Caco-2 (cell line): ENCODE measurements at regions not wholly inside any gene's neighbourhood (a gene's known extent, or its start where the extent isn't known, plus 50 kb on each side); places are given as distances from the start of the nearest gene placed in this dataset.

ENCODE experiments used
- BruUV-seq: library from RNA; stranded (reverse); fragments of 400-500 nt; replicated peaks from 2 replicates; lab custom pipeline; 2021; lab: Mats Ljungman, UMichigan
- CTCF ChIA-PET: fragments of 300-600 bp; sonication (Branson Sonifier 250); formaldehyde crosslinking; loops from one replicate; lab custom pipeline; 2022; ENCODE audit warnings: antibody characterized with exemption; lab: Charles Lee
- POLR2A ChIA-PET: fragments of 300-600 bp; sonication (Branson Sonifier 250); formaldehyde crosslinking; loops from one replicate; lab custom pipeline; 2022; ENCODE audit warnings: antibody characterized with exemption; lab: Charles Lee
- DNase-seq, 2 experiments: peaks; one replicate each; pipeline versions ENCODE4 v3.0.0 to v3.0.0-alpha.2; 2020 to 2022
- H3K27me3 ChIP-seq: replicated peaks from 2 replicates; pipeline ENCODE4 v1.6.0; 2011; ENCODE audit warnings: low read length; ENCODE audit not compliant: control insufficient read depth, insufficient read depth
- H3K36me3 ChIP-seq: 2 replicates; pipeline ENCODE4 v1.5.1; 2011; ENCODE audit warnings: low read length; ENCODE audit not compliant: control insufficient read depth, insufficient read depth
- H3K4me1 ChIP-seq: fragments of 250-450 bp; sonication (Bioruptor Pico); 2 replicates; pipeline ENCODE4 v1.5.1; 2020; ENCODE audit warnings: mild to moderate bottlenecking
- H3K4me3 ChIP-seq: 2 replicates; pipeline ENCODE4 v1.5.1; 2011; ENCODE audit warnings: low read depth, mild to moderate bottlenecking, control low read depth, low read length
- H3K9me3 ChIP-seq: fragments of 250-450 bp; sonication (Bioruptor Pico); 2 replicates; pipeline ENCODE4 v1.5.1; 2020; ENCODE audit warnings: mild to moderate bottlenecking, moderate library complexity
- H3K27ac Mint-ChIP-seq: one replicate; pipeline ENCODE4 v1.8.0; 2022; ENCODE audit warnings: mixed read lengths; ENCODE audit not compliant: unreplicated experiment
- H3K27me3 Mint-ChIP-seq: one replicate; pipeline ENCODE4 v1.8.0; 2022; ENCODE audit warnings: mixed read lengths; ENCODE audit not compliant: insufficient read depth, unreplicated experiment
- H3K36me3 Mint-ChIP-seq: one replicate; pipeline ENCODE4 v1.8.0; 2022; ENCODE audit warnings: mild to moderate bottlenecking, mixed read lengths; ENCODE audit not compliant: insufficient read depth, unreplicated experiment
- H3K4me1 Mint-ChIP-seq: one replicate; pipeline ENCODE4 v1.8.0; 2022; ENCODE audit warnings: low read depth, mixed read lengths; ENCODE audit not compliant: unreplicated experiment
- H3K4me3 Mint-ChIP-seq: one replicate; pipeline ENCODE4 v1.8.0; 2022; ENCODE audit warnings: mild to moderate bottlenecking, moderate library complexity, mixed read lengths; ENCODE audit not compliant: unreplicated experiment
- H3K9me3 Mint-ChIP-seq: one replicate; pipeline ENCODE4 v1.8.0; 2022; ENCODE audit warnings: mixed read lengths; ENCODE audit not compliant: unreplicated experiment
- CTCF ChIP-seq, 2 experiments: fragments of 200-600 bp in 1 of 2; IDR thresholded peaks; 1 replicate in 1 of 2; 2 replicates in 1 of 2; pipeline versions ENCODE4 v1.5.1 to v1.8.0; 2011 to 2022; ENCODE audit warnings: antibody characterized with exemption in 1 of 2, control low read depth in 1 of 2, inconsistent platforms in 1 of 2, low read depth in 1 of 2, low read length in 1 of 2, mild to moderate bottlenecking in 1 of 2, moderate library complexity in 1 of 2; ENCODE audit not compliant: insufficient read depth in 1 of 2, severe bottlenecking in 1 of 2, unreplicated experiment in 1 of 2
- intact Hi-C: fragments of 100-400 bp; cut with micrococcal nuclease; formaldehyde crosslinking; loops from one replicate; pipeline ENCODE4 v1.10.0; 2022; ENCODE audit not compliant: unreplicated experiment

GRCh38 chr11:110832080-110832479 is 119.8 kb upstream of the ARHGAP20 start:
- H3K4me3 ChIP-seq, result no peak overlapping the region
- POLR2A ChIA-PET, result no interaction called here
- intact Hi-C loops, result no loop called here

GRCh38 chr11:110830747-110831146 is 118.5 kb upstream of the ARHGAP20 start:
- Histone ChIP-seq H3K4me1 (no peaks in the 10 kb centered on the region), H3K27me3 (no peaks in the 10 kb centered on the region; the same call in 1 of the 2 replicates), H3K4me3 (no peak overlapping the region), H3K9me3 (no peaks in the 10 kb centered on the region), H3K36me3 (no peaks in the 10 kb centered on the region)
- intact Hi-C loops, result no loop called here
- POLR2A ChIA-PET, result no interaction called here
- CTCF ChIA-PET, result no interaction called here
- H3K4me1 Mint-ChIP-seq, result no peaks in the 10 kb centered on the region
- no peak for TF ChIP-seq CTCF (IDR thresholded peaks at IDR 0.05; ENCODE audit: insufficient read depth in 1 of 2, low read depth in 1 of 2, low read length in 1 of 2, severe bottlenecking in 1 of 2, unreplicated experiment in 1 of 2)
- H3K36me3 Mint-ChIP-seq, result no peaks in the 10 kb centered on the region
- BruUV-seq, result no TSS peak
- peaks cover 46% of the 10 kb centered on the region for H3K27me3 Mint-ChIP-seq
- no peak for DNase-seq
- H3K9me3 Mint-ChIP-seq, result no peaks in the 10 kb centered on the region
- H3K4me3 Mint-ChIP-seq, result no peak overlapping the region
- no peak overlapping the region for H3K27ac Mint-ChIP-seq

More at GRCh38 chr11:110832080-110832479, 119.8 kb upstream of the ARHGAP20 start:
- no peak for TF ChIP-seq CTCF (IDR thresholded peaks at IDR 0.05; ENCODE audit: insufficient read depth in 1 of 2, low read depth in 1 of 2, low read length in 1 of 2, severe bottlenecking in 1 of 2, unreplicated experiment in 1 of 2)
- Mint-ChIP-seq H3K36me3 (no peaks in the 10 kb centered on the region), H3K9me3 (no peaks in the 10 kb centered on the region), H3K4me3 (no peak overlapping the region), H3K4me1 (no peaks in the 10 kb centered on the region), H3K27me3 (peaks cover 41% of the 10 kb centered on the region), H3K27ac (no peak overlapping the region)
- no peaks in the 10 kb centered on the region for H3K4me1 ChIP-seq
- no peaks in the 10 kb centered on the region for H3K9me3 ChIP-seq
- H3K36me3 ChIP-seq, result no peaks in the 10 kb centered on the region
- CTCF ChIA-PET, result no interaction called here
- no TSS peak for BruUV-seq
- DNase-seq, result no peak
- H3K27me3 ChIP-seq, result no peaks in the 10 kb centered on the region; the same call in 1 of the 2 replicates

GRCh38 chr11:110830344-110830743 is 118.1 kb upstream of the ARHGAP20 start:
- BruUV-seq, result no TSS peak
- no peak overlapping the region for H3K27ac Mint-ChIP-seq

More at GRCh38 chr11:110830344-110830743, 118.1 kb upstream of the ARHGAP20 start:
- H3K36me3 Mint-ChIP-seq, result no peaks in the 10 kb centered on the region
- Histone ChIP-seq H3K36me3 (no peaks in the 10 kb centered on the region), H3K27me3 (no peaks in the 10 kb centered on the region; the same call in 1 of the 2 replicates), H3K4me3 (no peak overlapping the region), H3K4me1 (no peaks in the 10 kb centered on the region), H3K9me3 (no peaks in the 10 kb centered on the region)
- H3K4me3 Mint-ChIP-seq, result no peak overlapping the region
- intact Hi-C loops, result no loop called here
- no peak for DNase-seq
- TF ChIP-seq CTCF (IDR thresholded peaks at IDR 0.05; ENCODE audit: insufficient read depth in 1 of 2, low read depth in 1 of 2, low read length in 1 of 2, severe bottlenecking in 1 of 2, unreplicated experiment in 1 of 2), result no peak
- CTCF ChIA-PET, result no interaction called here
- no peaks in the 10 kb centered on the region for H3K4me1 Mint-ChIP-seq
- H3K27me3 Mint-ChIP-seq, result peaks cover 46% of the 10 kb centered on the region
- no peaks in the 10 kb centered on the region for H3K9me3 Mint-ChIP-seq
- POLR2A ChIA-PET, result no interaction called here
